Esophagus muscularis mucosa (tissue), 4 donors: ENCODE measurements at regions not wholly inside any gene's neighbourhood (a gene's known extent, or its start where the extent isn't known, plus 50 kb on each side); places are given as distances from the start of the nearest gene placed in this dataset.

ENCODE experiments used
- DNase-seq: peaks from one replicate; pipeline ENCODE4 v3.0.0-alpha.2; 2017; ENCODE audit errors: extremely low spot score
- H3K27ac ChIP-seq, 4 donors: fragments of 200-600 bp; sonication (generic); replicated peaks in 1 of 4; 1 replicate in 3 of 4; 2 replicates in 1 of 4; pipeline ENCODE4 v1.5.1; 2016 to 2019; ENCODE audit warnings: mild to moderate bottlenecking in 1 of 4
- H3K27me3 ChIP-seq, 4 donors: fragments of 200-600 bp; sonication (generic); one replicate each; pipeline versions ENCODE4 v1.5.1 to v1.6.0; 2016 to 2019
- H3K36me3 ChIP-seq, 4 donors: fragments of 200-600 bp; sonication (generic); one replicate each; pipeline ENCODE4 v1.5.1; 2016 to 2019
- H3K4me1 ChIP-seq, 4 donors: fragments of 200-600 bp; sonication (generic); one replicate each; pipeline ENCODE4 v1.5.1; 2016 to 2019
- H3K4me3 ChIP-seq, 4 donors: fragments of 200-600 bp; sonication (generic); 1 replicate in 2 of 4; 2 replicates in 2 of 4; pipeline ENCODE4 v1.5.1; 2016 to 2019; ENCODE audit warnings: mild to moderate bottlenecking in 4 of 4, moderate library complexity in 1 of 4
- H3K9me3 ChIP-seq, 4 donors: fragments of 200-600 bp; sonication (generic); 1 replicate in 3 of 4; 2 replicates in 1 of 4; pipeline ENCODE4 v1.5.1; 2016 to 2019
- EP300 ChIP-seq: sonication (generic); formaldehyde crosslinking; IDR thresholded peaks from one replicate; pipeline ENCODE4 v1.6.1; 2017; ENCODE audit warnings: antibody characterized with exemption
- POLR2A ChIP-seq: fragments of 450-650 bp; IDR thresholded peaks from one replicate; pipeline ENCODE4 v1.6.1; 2017; ENCODE audit warnings: antibody characterized with exemption, moderate library complexity, mild to moderate bottlenecking, low read depth
- POLR2AphosphoS5 ChIP-seq, 2 donors: sonication (generic); formaldehyde crosslinking; IDR thresholded peaks; one replicate each; pipeline ENCODE4 v1.6.1; 2017; ENCODE audit warnings: antibody characterized with exemption in 2 of 2
- WGBS: methylation state at CpG from one replicate; pipeline ENCODE4 v1.1.5; 2018; 5-methylcytosine and 5-hydroxymethylcytosine counted together
- intact Hi-C: fragments of 100-400 bp; cut with DNase I; formaldehyde crosslinking; loops from one replicate; pipeline ENCODE4 v1.15.1; 2023
- TF ChIP-seq, protein P1 (sequence below), 3 experiments: fragments of 200-600 bp in 2 of 3; fragments of 450-650 bp in 1 of 3; sonication (generic) in 2 of 3; IDR thresholded peaks; one replicate each; pipeline ENCODE4 v1.5.1; 2017 to 2019; ENCODE audit warnings: antibody characterized with exemption in 3 of 3, mild to moderate bottlenecking in 2 of 3, moderate library complexity in 1 of 3

DNA sequence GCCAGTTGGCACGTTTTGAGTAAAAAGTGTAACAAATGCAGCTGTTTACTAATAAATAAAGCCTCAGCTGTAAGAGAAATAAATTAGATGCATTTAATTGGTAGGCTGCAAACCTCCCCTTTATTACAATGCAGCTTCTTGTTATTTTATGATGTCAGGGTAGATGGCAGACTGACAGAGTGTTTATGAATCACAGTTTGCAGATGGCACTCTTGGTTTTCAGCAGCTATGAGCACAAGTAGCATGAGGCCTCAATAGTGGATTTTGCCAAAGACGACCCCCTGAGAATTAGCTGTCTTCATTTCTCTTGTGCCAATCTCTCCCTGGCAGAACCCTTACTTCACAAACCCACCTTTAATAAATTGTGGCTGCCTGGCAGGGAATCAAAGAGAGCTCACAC is 161.2 kb upstream of the C1orf87 start:
- no peaks in the 10 kb centered on the region for H3K36me3 ChIP-seq
- intact Hi-C loops, result no loop called here
- no peak overlapping the region for H3K27ac ChIP-seq
- WGBS, result 77% methylated on average over 2 of the region's 2 CpGs
- DNase-seq, result no peak
- no peaks in the 10 kb centered on the region for H3K4me1 ChIP-seq
- no peaks in the 10 kb centered on the region for H3K27me3 ChIP-seq
- H3K9me3 ChIP-seq, result peaks cover 0 to 6% (median 0%) of the 10 kb centered on the region in 4 donors
- no peak overlapping the region for H3K4me3 ChIP-seq
- TF ChIP-seq POLR2A (no peak), EP300 (no peak), POLR2AphosphoS5 (IDR thresholded peaks at IDR 0.05) (no peak)
- TF ChIP-seq, protein P1, sequence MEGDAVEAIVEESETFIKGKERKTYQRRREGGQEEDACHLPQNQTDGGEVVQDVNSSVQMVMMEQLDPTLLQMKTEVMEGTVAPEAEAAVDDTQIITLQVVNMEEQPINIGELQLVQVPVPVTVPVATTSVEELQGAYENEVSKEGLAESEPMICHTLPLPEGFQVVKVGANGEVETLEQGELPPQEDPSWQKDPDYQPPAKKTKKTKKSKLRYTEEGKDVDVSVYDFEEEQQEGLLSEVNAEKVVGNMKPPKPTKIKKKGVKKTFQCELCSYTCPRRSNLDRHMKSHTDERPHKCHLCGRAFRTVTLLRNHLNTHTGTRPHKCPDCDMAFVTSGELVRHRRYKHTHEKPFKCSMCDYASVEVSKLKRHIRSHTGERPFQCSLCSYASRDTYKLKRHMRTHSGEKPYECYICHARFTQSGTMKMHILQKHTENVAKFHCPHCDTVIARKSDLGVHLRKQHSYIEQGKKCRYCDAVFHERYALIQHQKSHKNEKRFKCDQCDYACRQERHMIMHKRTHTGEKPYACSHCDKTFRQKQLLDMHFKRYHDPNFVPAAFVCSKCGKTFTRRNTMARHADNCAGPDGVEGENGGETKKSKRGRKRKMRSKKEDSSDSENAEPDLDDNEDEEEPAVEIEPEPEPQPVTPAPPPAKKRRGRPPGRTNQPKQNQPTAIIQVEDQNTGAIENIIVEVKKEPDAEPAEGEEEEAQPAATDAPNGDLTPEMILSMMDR (IDR thresholded peaks at IDR 0.05), result no peak

- no peak for DNase-seq
- Histone ChIP-seq H3K27ac (no peak overlapping the region), H3K4me1 (no peaks in the 10 kb centered on the region), H3K27me3 (no peaks in the 10 kb centered on the region), H3K9me3 (no peaks in the 10 kb centered on the region), H3K4me3 (no peak overlapping the region), H3K36me3 (no peaks in the 10 kb centered on the region)
- intact Hi-C loops, result no loop called here
- TF ChIP-seq POLR2AphosphoS5 (IDR thresholded peaks at IDR 0.05) (no peak), EP300 (no peak), POLR2A (no peak)
- TF ChIP-seq, protein P1 (IDR thresholded peaks at IDR 0.05), result no peak
Observed at GRCh38 chr1:60229821-60230220, 156.3 kb upstream of the C1orf87 start.

DNA sequence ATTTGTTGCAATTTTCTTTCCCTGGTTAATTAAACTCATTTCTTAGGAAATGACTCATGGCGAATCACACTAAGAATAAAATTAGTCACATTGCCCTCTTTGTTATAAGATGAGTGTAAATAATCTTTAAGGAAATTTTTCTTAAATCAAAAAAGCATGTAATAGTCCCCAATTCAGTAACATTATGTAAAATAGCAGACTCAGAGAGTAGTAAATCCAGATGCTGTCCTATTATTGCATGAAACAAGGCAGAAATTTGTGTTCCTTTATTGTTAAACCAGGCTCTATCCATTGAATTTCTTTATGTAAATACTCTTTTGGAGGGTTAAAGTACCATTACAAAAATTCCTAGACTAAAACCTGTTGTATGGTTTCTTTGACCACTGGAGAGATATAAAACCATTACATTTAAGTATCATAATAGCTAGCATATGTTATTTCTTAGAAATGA is 154.5 kb upstream of the C1orf87 start:
- Histone ChIP-seq H3K27ac (no peak overlapping the region), H3K36me3 (no peaks in the 10 kb centered on the region), H3K9me3 (no peaks in the 10 kb centered on the region), H3K27me3 (no peaks in the 10 kb centered on the region), H3K4me3 (no peak overlapping the region), H3K4me1 (peaks cover 0 to 12% (median 7%) of the 10 kb centered on the region in 4 donors)
- WGBS, result 85% methylated on average over 1 of the region's 1 CpG
- intact Hi-C loops, result no loop called here
- DNase-seq, result no peak
- no peak for TF ChIP-seq POLR2AphosphoS5 (IDR thresholded peaks at IDR 0.05)

GRCh38 chr1:60227601-60228000 is 154.0 kb upstream of the C1orf87 start:
- H3K36me3 ChIP-seq, result no peaks in the 10 kb centered on the region
- H3K9me3 ChIP-seq, result no peaks in the 10 kb centered on the region
- peaks cover 0 to 16% (median 11%) of the 10 kb centered on the region in 4 donors for H3K4me1 ChIP-seq
- intact Hi-C loops, result no loop called here
- H3K27me3 ChIP-seq, result no peaks in the 10 kb centered on the region
- no peak for DNase-seq
- no peak overlapping the region for H3K27ac ChIP-seq
- TF ChIP-seq, protein P1 (IDR thresholded peaks at IDR 0.05), result no peak
- TF ChIP-seq EP300 (no peak), POLR2AphosphoS5 (IDR thresholded peaks at IDR 0.05) (no peak), POLR2A (no peak)
- no peak overlapping the region for H3K4me3 ChIP-seq

DNA sequence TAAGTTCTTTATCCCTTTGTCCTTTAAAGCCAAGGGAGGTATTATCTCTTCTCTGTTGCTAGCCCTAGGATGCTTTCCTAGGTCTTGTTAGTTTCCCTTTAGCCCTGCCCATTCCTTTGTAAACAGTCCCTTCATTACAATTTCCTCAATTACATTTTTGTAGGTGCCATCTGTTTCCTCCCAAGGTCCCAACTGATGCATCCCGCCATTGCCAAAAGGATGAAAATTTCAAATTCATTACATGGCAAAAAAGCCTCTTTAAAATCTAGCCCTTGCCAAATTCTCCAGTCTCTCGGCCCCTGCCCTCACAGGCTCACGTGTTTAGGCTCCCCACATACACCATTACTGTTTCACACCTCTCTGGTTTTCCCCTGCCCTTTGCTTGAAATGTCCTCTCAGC is 151.9 kb upstream of the C1orf87 start:
- Histone ChIP-seq H3K36me3 (no peaks in the 10 kb centered on the region), H3K9me3 (no peaks in the 10 kb centered on the region), H3K27ac (no peak overlapping the region), H3K27me3 (no peaks in the 10 kb centered on the region), H3K4me1 (peaks cover 0 to 16% (median 13%) of the 10 kb centered on the region in 4 donors), H3K4me3 (no peak overlapping the region)
- TF ChIP-seq, protein P1 (IDR thresholded peaks at IDR 0.05), result no peak
- TF ChIP-seq POLR2A (no peak), EP300 (no peak), POLR2AphosphoS5 (IDR thresholded peaks at IDR 0.05) (no peak)
- intact Hi-C loops, result no loop called here
- 89% methylated on average over 3 of the region's 3 CpGs for WGBS
- no peak for DNase-seq
